OCI-LY7 (cell line): ENCODE measurements at regions not wholly inside any gene's neighbourhood (a gene's known extent, or its start where the extent isn't known, plus 50 kb on each side); places are given as distances from the start of the nearest gene placed in this dataset.

Experiments
- BruUV-seq: library from RNA; stranded (reverse); fragments of 400-500 nt; replicated peaks from 2 replicates; lab custom pipeline; 2021; lab: Mats Ljungman, UMichigan
- CTCF ChIA-PET: fragments of 300-600 bp; sonication (Branson Sonifier 250); formaldehyde crosslinking; loops from one replicate; lab custom pipeline; 2022; ENCODE audit warnings: antibody characterized with exemption; ENCODE audit not compliant: unreplicated experiment; lab: Charles Lee
- POLR2A ChIA-PET: fragments of 300-600 bp; sonication (Branson Sonifier 250); formaldehyde crosslinking; loops from one replicate; lab custom pipeline; 2022; ENCODE audit warnings: antibody characterized with exemption; lab: Charles Lee
- DNase-seq: peaks from one replicate; pipeline ENCODE4 v3.0.0-alpha.2; 2015; ENCODE audit warnings: low spot score
- H2AFZ ChIP-seq: fragments of 200-600 bp; sonication (generic), shearing (Covaris generic); 2 replicates; pipeline ENCODE4 v1.6.1; 2014; ENCODE audit warnings: mild to moderate bottlenecking, antibody characterized with exemption, low read length, moderate library complexity
- H3K27ac ChIP-seq: fragments of 200-600 bp; sonication (generic); 2 replicates; pipeline ENCODE4 v1.5.1; 2014; ENCODE audit warnings: mixed run types, low read depth, mild to moderate bottlenecking, moderate library complexity, low read length, inconsistent platforms; ENCODE audit not compliant: poor library complexity, severe bottlenecking
- H3K36me3 ChIP-seq: fragments of 200-600 bp; sonication (generic); 2 replicates; pipeline ENCODE4 v1.6.1; 2014; ENCODE audit warnings: mild to moderate bottlenecking, antibody characterized with exemption, low read length, moderate library complexity, mixed read lengths; ENCODE audit not compliant: insufficient read depth
- H3K4me1 ChIP-seq: fragments of 200-600 bp; sonication (generic); 2 replicates; pipeline ENCODE4 v1.5.1; 2014; ENCODE audit warnings: mild to moderate bottlenecking, low read length; ENCODE audit not compliant: insufficient read depth, poor library complexity, severe bottlenecking
- H3K4me2 ChIP-seq: fragments of 200-600 bp; sonication (generic); 2 replicates; pipeline ENCODE4 v1.6.1; 2014; ENCODE audit warnings: mild to moderate bottlenecking, low read length
- H3K4me3 ChIP-seq: fragments of 200-600 bp; sonication (generic); 2 replicates; pipeline ENCODE4 v1.5.1; 2014; ENCODE audit warnings: mild to moderate bottlenecking, low read depth, low read length; ENCODE audit not compliant: poor library complexity, severe bottlenecking
- H3K79me2 ChIP-seq: fragments of 200-600 bp; sonication (generic); 2 replicates; pipeline ENCODE4 v1.6.1; 2016; ENCODE audit warnings: low read depth, mild to moderate bottlenecking, low read length, moderate library complexity, mixed read lengths; ENCODE audit not compliant: insufficient read depth
- H3K9me2 ChIP-seq: fragments of 200-600 bp; sonication (generic); 2 replicates; pipeline ENCODE4 v1.6.1; 2016; ENCODE audit warnings: mild to moderate bottlenecking, low read length, mixed read lengths; ENCODE audit not compliant: insufficient read depth
- H3K9me3 ChIP-seq: fragments of 200-600 bp; sonication (generic); 2 replicates; pipeline ENCODE4 v1.6.1; 2014; ENCODE audit warnings: mild to moderate bottlenecking, mixed run types, low read length, mixed read lengths
- H4K20me1 ChIP-seq: fragments of 200-600 bp; sonication (generic); 2 replicates; pipeline ENCODE4 v1.6.1; 2014; ENCODE audit warnings: mild to moderate bottlenecking, antibody characterized with exemption, low read length, moderate library complexity, mixed read lengths; ENCODE audit not compliant: insufficient read depth
- EZH2phosphoT487 ChIP-seq: fragments of 200-600 bp; sonication (generic); IDR thresholded peaks from 2 replicates; pipeline ENCODE4 v1.6.1; 2018; ENCODE audit warnings: low read depth, borderline replicate concordance, mild to moderate bottlenecking, mixed run types, antibody characterized with exemption, low read length, moderate library complexity, mixed read lengths
- intact Hi-C: fragments of 100-400 bp; cut with micrococcal nuclease; formaldehyde crosslinking; loops from one replicate; pipeline ENCODE4 v1.10.0; 2022; ENCODE audit not compliant: unreplicated experiment
- TF ChIP-seq, protein P1 (sequence below): fragments of 200-600 bp; sonication (generic); conservative IDR thresholded peaks from 2 replicates; pipeline ENCODE4 v1.5.1; 2014; ENCODE audit warnings: mild to moderate bottlenecking, antibody characterized with exemption, low read length, moderate library complexity, mixed read lengths

DNA sequence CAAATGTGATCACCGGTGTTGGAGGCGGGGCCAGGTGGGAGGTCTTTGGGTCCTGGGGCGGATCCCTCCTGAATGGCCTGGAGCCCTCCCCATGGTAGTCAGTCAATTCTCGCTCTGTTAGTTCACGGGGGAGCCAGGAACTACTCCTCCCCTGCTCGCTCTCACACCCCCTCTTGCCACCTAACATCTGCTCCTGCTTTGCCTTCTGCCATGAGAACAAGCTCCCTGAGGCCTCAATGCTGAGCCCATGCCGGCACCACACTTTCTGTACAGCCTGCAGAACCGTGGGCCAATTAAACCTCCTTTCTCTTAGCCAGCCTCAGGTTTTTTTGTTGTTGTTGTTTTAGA lies 135.7 kb downstream of the SHANK2 start:
- POLR2A ChIA-PET: no interaction called here

DNA sequence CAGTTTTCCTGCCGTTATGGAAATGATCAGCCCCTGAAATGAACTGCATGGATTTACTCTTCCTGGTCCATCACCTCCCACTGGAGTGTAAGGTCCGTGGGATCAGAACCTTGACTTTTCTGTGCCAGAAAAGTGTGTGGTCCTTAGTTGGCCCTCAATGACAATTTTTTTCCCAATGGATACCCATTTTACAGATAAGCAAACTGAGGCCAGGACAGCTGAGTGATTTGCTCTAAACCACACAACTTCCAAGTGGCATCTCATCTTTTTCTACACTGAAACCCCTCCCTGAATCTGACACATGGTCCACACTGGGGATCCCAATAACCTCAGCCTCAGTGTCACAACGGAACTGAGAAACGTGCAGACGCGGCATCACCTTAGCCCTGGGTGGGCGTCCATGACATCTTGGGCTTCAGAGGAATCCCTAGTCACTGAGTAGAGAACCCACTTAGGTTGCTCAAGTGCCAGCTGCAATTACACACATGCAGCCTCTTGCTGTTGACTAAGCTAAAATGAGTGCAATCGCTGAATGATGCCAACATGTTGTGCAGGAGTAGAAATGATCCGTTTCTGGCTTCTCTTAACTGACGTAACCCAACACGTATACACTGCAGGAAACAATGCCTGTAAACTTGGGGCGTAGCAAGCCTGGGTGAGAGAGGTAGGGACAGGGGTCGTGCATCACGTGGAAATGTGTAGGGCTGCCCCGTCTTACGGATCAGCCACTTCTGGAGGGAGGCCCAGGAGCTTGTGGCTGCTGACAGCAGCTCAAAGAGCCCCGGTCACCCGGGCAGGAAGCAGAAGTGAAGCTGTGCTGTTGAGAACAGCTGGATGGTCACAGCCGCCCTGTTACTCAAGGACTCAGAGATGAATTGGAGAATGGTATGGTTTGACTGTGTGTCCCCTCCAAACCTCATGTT lies 136.3 kb downstream of the SHANK2 start:
- BruUV-seq: no TSS peak
- H3K4me1 ChIP-seq: no peaks in the 10 kb centered on the region
- CTCF ChIA-PET: interaction anchor here (0.6 kb wide), 1 partner anchor 540 kb away, joined by 3 read pairs; no protein-coding TSS in a partner anchor
- POLR2A ChIA-PET: no interaction called here
- no peak overlapping the region for H3K4me2 ChIP-seq
- H3K9me2 ChIP-seq: no peaks in the 10 kb centered on the region
- H2AFZ ChIP-seq: no peak overlapping the region
- H4K20me1 ChIP-seq: no peaks in the 10 kb centered on the region
- intact Hi-C loops: no loop called here
- peak; percentile 28 for DNase-seq
- TF ChIP-seq EZH2phosphoT487: no peak
- TF ChIP-seq, protein P1, sequence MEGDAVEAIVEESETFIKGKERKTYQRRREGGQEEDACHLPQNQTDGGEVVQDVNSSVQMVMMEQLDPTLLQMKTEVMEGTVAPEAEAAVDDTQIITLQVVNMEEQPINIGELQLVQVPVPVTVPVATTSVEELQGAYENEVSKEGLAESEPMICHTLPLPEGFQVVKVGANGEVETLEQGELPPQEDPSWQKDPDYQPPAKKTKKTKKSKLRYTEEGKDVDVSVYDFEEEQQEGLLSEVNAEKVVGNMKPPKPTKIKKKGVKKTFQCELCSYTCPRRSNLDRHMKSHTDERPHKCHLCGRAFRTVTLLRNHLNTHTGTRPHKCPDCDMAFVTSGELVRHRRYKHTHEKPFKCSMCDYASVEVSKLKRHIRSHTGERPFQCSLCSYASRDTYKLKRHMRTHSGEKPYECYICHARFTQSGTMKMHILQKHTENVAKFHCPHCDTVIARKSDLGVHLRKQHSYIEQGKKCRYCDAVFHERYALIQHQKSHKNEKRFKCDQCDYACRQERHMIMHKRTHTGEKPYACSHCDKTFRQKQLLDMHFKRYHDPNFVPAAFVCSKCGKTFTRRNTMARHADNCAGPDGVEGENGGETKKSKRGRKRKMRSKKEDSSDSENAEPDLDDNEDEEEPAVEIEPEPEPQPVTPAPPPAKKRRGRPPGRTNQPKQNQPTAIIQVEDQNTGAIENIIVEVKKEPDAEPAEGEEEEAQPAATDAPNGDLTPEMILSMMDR: no peak
- H3K4me3 ChIP-seq: no peak overlapping the region
- no peaks in the 10 kb centered on the region for H3K36me3 ChIP-seq
- no peaks in the 10 kb centered on the region for H3K9me3 ChIP-seq
- no peak overlapping the region for H3K27ac ChIP-seq
- no peaks in the 10 kb centered on the region for H3K79me2 ChIP-seq

More for the DNA sequence above, 135.7 kb downstream of the SHANK2 start:
- intact Hi-C loops: no loop called here
- Histone ChIP-seq H2AFZ (no peak overlapping the region), H3K9me3 (no peaks in the 10 kb centered on the region), H3K27ac (no peak overlapping the region), H3K4me1 (no peaks in the 10 kb centered on the region), H3K79me2 (no peaks in the 10 kb centered on the region), H3K4me3 (no peak overlapping the region), H3K4me2 (no peak overlapping the region), H4K20me1 (no peaks in the 10 kb centered on the region), H3K9me2 (no peaks in the 10 kb centered on the region), H3K36me3 (no peaks in the 10 kb centered on the region)
- TF ChIP-seq EZH2phosphoT487: no peak
- TF ChIP-seq, protein P1: no peak
- no TSS peak for BruUV-seq
- CTCF ChIA-PET: interaction anchor here (0.6 kb wide), 1 partner anchor 541 kb away, joined by 3 read pairs; no protein-coding TSS in a partner anchor
- no peak for DNase-seq
